Natural killer cell (primary cell): ENCODE measurements at regions not wholly inside any gene's neighbourhood (a gene's known extent, or its start where the extent isn't known, plus 50 kb on each side); places are given as distances from the start of the nearest gene placed in this dataset.

Source experiments
- ATAC-seq, 3 donors: fragments of 150-1000 bp in 2 of 3; fragments of 200-7000 bp in 1 of 3; cut with Tn5 transposase; 1 replicate in 1 of 3; 2 replicates in 2 of 3; pipeline ENCODE4 v1.10.0; 2021; ENCODE audit warnings: mild to moderate bottlenecking in 2 of 3, moderate library complexity in 2 of 3
- DNase-seq, 2 donors: peaks; one replicate each; pipeline versions ENCODE4 v3.0.0 to v3.0.0-alpha.2; 2013 to 2021; ENCODE audit warnings: mixed read lengths in 1 of 2
- H3K27ac ChIP-seq: one replicate; pipeline ENCODE4 v1.5.1; 2013; ENCODE audit warnings: mild to moderate bottlenecking, low read length
- H3K27me3 ChIP-seq: one replicate; pipeline ENCODE4 v1.6.1; 2013; ENCODE audit warnings: low read length; ENCODE audit not compliant: control insufficient read depth, insufficient read depth
- H3K36me3 ChIP-seq: one replicate; pipeline ENCODE4 v1.6.1; 2013; ENCODE audit warnings: low read length; ENCODE audit not compliant: control insufficient read depth, insufficient read depth
- H3K4me1 ChIP-seq: one replicate; pipeline ENCODE4 v1.6.1; 2013; ENCODE audit warnings: low read length; ENCODE audit not compliant: control insufficient read depth, insufficient read depth
- H3K4me3 ChIP-seq: one replicate; pipeline ENCODE4 v1.5.1; 2013; ENCODE audit warnings: low read length
- H3K9me3 ChIP-seq: one replicate; pipeline ENCODE4 v1.6.1; 2013; ENCODE audit warnings: low read length; ENCODE audit not compliant: control insufficient read depth, insufficient read depth
- H3K27ac Mint-ChIP-seq, 2 donors: one replicate each; pipeline ENCODE4 v1.8.0; 2022; ENCODE audit warnings: mild to moderate bottlenecking in 2 of 2, mixed read lengths in 2 of 2, moderate library complexity in 1 of 2
- H3K27me3 Mint-ChIP-seq, 2 donors: one replicate each; pipeline ENCODE4 v1.8.0; 2022; ENCODE audit warnings: low read depth in 2 of 2, mixed read lengths in 2 of 2
- H3K36me3 Mint-ChIP-seq: one replicate; pipeline ENCODE4 v1.8.0; 2022; ENCODE audit warnings: mixed read lengths
- H3K4me1 Mint-ChIP-seq, 2 donors: one replicate each; pipeline ENCODE4 v1.8.0; 2022; ENCODE audit warnings: mixed read lengths in 2 of 2
- H3K4me3 Mint-ChIP-seq: one replicate; pipeline ENCODE4 v1.8.0; 2022; ENCODE audit warnings: mild to moderate bottlenecking, moderate library complexity, mixed read lengths
- H3K9me3 Mint-ChIP-seq, 2 donors: one replicate each; pipeline ENCODE4 v1.8.0; 2022; ENCODE audit warnings: mixed read lengths in 2 of 2
- WGBS: methylation state at CpG from one replicate; pipeline ENCODE4 v1.1.7; 2013; ENCODE audit warnings: missing lambda C conversion rate; ENCODE audit not compliant: insufficient coverage; 5-methylcytosine and 5-hydroxymethylcytosine counted together
- intact Hi-C: fragments of 100-400 bp; cut with micrococcal nuclease; formaldehyde crosslinking; loops from one replicate; pipeline ENCODE4 v1.14.2; 2022
- TF ChIP-seq, protein P1 (sequence below): fragments of 200-600 bp; IDR thresholded peaks from one replicate; pipeline ENCODE4 v1.8.0; 2022; ENCODE audit warnings: antibody characterized with exemption

DNA sequence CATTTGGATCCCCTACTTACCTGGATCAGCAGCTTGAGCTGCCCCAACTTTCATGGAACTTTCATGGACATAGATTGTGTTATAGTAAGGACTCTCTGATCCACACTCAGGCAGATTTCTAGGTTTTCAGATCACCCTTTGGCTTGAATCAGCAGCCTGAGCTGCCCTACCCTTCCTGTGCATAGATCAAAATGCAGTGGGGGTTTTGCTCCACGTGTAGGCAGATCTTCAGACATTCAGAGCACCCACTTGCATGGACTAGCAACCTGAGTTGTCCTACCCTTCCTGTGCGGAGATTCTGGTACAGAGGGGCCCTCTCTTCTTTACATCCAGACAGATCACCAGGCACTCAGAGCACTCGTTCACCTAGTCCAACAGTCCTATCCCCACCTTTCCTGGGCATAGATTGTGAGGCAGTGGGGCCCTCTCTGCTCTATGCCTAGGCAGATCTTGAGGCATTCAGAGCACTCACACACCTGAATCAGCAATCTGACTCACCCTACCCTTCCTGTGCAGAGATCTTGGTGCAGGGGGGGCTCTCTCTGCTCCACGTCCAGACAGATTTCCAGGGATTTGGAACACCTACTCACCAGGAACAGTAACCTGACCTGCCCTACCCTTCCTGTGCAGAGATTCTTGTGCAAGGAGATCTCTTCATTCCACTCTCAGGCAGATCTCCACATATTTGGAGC is 705.2 kb upstream of the NRSN1 start:
- WGBS, result 77% methylated on average over 4 of the region's 4 CpGs

DNA sequence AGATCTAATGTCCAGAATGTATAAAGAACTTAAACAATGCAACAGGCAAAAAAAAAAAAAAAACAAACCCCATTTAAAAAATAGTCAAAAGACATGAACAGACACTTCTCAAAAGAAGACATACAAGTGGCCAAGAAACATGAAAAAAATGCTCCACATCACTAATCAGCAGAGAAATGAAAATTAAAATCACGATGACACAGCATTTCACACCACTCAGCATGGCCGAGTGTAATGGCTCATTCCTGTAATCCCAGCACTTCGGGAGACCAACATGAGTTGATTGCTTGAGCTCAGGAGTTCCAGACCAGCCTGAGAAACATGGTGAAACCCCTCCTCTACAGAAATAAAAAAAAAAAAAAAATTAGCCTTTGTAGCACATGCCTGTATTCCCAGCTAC is 701.4 kb upstream of the NRSN1 start:
- Mint-ChIP-seq H3K9me3 (peaks cover 8 to 20% of the 10 kb centered on the region in 2 donors), H3K27ac (no peak overlapping the region), H3K27me3 (no peaks in the 10 kb centered on the region), H3K36me3 (no peaks in the 10 kb centered on the region), H3K4me3 (no peak overlapping the region), H3K4me1 (no peaks in the 10 kb centered on the region)
- no peak overlapping the region for H3K27ac ChIP-seq
- WGBS, result 93% methylated on average over 3 of the region's 3 CpGs
- no peaks in the 10 kb centered on the region for H3K27me3 ChIP-seq
- TF ChIP-seq, protein P1, sequence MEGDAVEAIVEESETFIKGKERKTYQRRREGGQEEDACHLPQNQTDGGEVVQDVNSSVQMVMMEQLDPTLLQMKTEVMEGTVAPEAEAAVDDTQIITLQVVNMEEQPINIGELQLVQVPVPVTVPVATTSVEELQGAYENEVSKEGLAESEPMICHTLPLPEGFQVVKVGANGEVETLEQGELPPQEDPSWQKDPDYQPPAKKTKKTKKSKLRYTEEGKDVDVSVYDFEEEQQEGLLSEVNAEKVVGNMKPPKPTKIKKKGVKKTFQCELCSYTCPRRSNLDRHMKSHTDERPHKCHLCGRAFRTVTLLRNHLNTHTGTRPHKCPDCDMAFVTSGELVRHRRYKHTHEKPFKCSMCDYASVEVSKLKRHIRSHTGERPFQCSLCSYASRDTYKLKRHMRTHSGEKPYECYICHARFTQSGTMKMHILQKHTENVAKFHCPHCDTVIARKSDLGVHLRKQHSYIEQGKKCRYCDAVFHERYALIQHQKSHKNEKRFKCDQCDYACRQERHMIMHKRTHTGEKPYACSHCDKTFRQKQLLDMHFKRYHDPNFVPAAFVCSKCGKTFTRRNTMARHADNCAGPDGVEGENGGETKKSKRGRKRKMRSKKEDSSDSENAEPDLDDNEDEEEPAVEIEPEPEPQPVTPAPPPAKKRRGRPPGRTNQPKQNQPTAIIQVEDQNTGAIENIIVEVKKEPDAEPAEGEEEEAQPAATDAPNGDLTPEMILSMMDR, result no peak
- no peaks in the 10 kb centered on the region for H3K4me1 ChIP-seq
- intact Hi-C loops, result no loop called here
- ATAC-seq (no peak), DNase-seq (no peak)
- H3K4me3 ChIP-seq, result no peak overlapping the region
- H3K9me3 ChIP-seq, result peaks cover 12% of the 10 kb centered on the region
- no peaks in the 10 kb centered on the region for H3K36me3 ChIP-seq

More for the DNA sequence above, 705.2 kb upstream of the NRSN1 start:
- H3K36me3 Mint-ChIP-seq, result no peaks in the 10 kb centered on the region
- intact Hi-C loops, result no loop called here
- H3K27me3 Mint-ChIP-seq, result no peaks in the 10 kb centered on the region
- H3K9me3 Mint-ChIP-seq, result peaks cover 6 to 12% of the 10 kb centered on the region in 2 donors
- H3K27ac Mint-ChIP-seq, result no peak overlapping the region
- no peak overlapping the region for H3K4me3 Mint-ChIP-seq
- no peak overlapping the region for H3K4me3 ChIP-seq
- no peak overlapping the region for H3K27ac ChIP-seq
- H3K4me1 Mint-ChIP-seq, result no peaks in the 10 kb centered on the region
- no peaks in the 10 kb centered on the region for H3K27me3 ChIP-seq
- H3K36me3 ChIP-seq, result no peaks in the 10 kb centered on the region
- H3K4me1 ChIP-seq, result no peaks in the 10 kb centered on the region
- DNase-seq (no peak), ATAC-seq (no peak)
- H3K9me3 ChIP-seq, result peaks cover 12% of the 10 kb centered on the region
- TF ChIP-seq, protein P1, result no peak

DNA sequence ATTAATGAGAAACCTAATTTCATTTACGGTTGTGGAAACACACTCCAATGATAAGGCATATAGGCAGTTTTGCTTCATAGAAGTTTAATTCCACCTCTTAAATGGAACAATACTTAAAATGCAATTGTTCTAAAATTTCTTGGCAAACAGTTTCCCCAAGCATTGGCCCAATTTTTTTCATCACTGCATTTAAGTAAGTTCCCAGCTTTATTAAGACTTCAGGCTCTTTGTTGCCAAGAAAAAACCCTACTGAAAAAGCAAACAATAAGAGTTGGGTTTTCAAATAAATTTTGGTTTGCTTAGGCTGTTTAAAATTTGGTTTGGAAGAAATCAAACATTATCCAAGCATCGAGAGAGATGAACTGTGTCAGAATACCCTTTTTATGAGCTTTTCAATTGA is 690.9 kb upstream of the NRSN1 start:
- Histone ChIP-seq H3K27me3 (no peaks in the 10 kb centered on the region), H3K9me3 (no peaks in the 10 kb centered on the region), H3K27ac (no peak overlapping the region), H3K4me1 (no peaks in the 10 kb centered on the region), H3K4me3 (no peak overlapping the region), H3K36me3 (no peaks in the 10 kb centered on the region)
- Mint-ChIP-seq H3K27me3 (no peaks in the 10 kb centered on the region), H3K9me3 (peaks cover 14 to 21% of the 10 kb centered on the region in 2 donors), H3K27ac (no peak overlapping the region), H3K4me3 (no peak overlapping the region), H3K4me1 (no peaks in the 10 kb centered on the region), H3K36me3 (peaks cover 6% of the 10 kb centered on the region)
- ATAC-seq, result no peak
- WGBS, result 90% methylated on average over 2 of the region's 2 CpGs
- no peak for DNase-seq
- intact Hi-C loops, result no loop called here
- TF ChIP-seq, protein P1, result no peak

DNA sequence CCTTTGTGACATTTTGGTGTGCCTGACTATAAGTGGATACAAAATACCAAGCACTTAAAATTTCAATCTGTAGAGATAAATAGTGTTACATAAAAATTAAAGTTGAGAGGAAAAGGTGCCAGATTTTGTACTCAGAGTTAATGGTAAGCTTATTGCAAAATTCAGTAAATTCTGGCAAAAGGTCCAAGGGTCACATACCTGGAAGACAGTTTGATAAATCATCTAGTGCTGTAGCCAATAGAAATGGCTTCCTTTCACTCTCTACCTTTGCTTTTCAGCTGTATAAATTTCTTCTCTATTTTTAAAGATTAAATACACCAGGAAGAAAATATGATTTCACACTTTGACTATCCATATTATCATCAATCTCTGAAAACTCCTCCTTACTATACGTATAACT is 690.2 kb upstream of the NRSN1 start:
- no peaks in the 10 kb centered on the region for H3K27me3 Mint-ChIP-seq
- no peaks in the 10 kb centered on the region for H3K36me3 ChIP-seq
- no peak overlapping the region for H3K4me3 ChIP-seq
- intact Hi-C loops, result no loop called here
- no peaks in the 10 kb centered on the region for H3K27me3 ChIP-seq
- no peak overlapping the region for H3K27ac Mint-ChIP-seq
- H3K4me3 Mint-ChIP-seq, result no peak overlapping the region
- TF ChIP-seq, protein P1, result no peak
- no peak for ATAC-seq
- H3K9me3 Mint-ChIP-seq, result peaks cover 12 to 21% of the 10 kb centered on the region in 2 donors
- no peak overlapping the region for H3K27ac ChIP-seq
- peaks cover 6% of the 10 kb centered on the region for H3K36me3 Mint-ChIP-seq
- WGBS, result 67% methylated on average over 1 of the region's 1 CpG
- H3K4me1 ChIP-seq, result no peaks in the 10 kb centered on the region
- H3K4me1 Mint-ChIP-seq, result no peaks in the 10 kb centered on the region
- DNase-seq, result no peak
- no peaks in the 10 kb centered on the region for H3K9me3 ChIP-seq
